ENCODE measurements at regions not wholly inside any gene's neighbourhood (a gene's known extent, or its start where the extent isn't known, plus 50 kb on each side); places are given as distances from the start of the nearest gene placed in this dataset.

DNA sequence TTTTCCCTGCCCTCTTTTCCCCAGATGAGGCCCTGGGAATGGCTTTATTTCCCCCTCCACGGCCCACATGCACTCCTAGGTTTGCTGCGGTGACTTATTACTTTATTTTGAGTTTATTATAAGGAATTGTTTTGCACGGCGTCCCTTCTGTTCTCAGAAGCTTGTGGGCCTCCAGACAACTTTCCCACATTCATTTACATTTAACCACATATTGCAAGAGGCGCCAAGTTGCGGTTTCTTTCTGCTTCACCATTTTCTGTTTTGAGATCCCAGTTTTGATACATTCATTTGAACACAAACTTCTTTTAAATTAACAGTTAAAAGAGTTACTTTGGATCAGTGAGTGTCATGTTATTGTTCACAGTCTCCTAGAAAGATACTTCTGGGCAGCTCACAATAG is 532.5 kb upstream of the MGMT start:
- Mint-ChIP-seq H3K9me3 (ENCODE audit: insufficient read depth) (no peaks in the 10 kb centered on the region), H3K4me1 (ENCODE audit: low read depth) (no peaks in the 10 kb centered on the region), H3K27me3 (ENCODE audit: low read depth) (no peaks in the 10 kb centered on the region), H3K4me3 (no peak overlapping the region), H3K27ac (no peak overlapping the region), H3K36me3 (ENCODE audit: low read depth) (no peaks in the 10 kb centered on the region)
- no peak for DNase-seq
- ATAC-seq, result no peak
- CTCF ChIA-PET, result no interaction called here
- POLR2A ChIA-PET, result no interaction called here

DNA sequence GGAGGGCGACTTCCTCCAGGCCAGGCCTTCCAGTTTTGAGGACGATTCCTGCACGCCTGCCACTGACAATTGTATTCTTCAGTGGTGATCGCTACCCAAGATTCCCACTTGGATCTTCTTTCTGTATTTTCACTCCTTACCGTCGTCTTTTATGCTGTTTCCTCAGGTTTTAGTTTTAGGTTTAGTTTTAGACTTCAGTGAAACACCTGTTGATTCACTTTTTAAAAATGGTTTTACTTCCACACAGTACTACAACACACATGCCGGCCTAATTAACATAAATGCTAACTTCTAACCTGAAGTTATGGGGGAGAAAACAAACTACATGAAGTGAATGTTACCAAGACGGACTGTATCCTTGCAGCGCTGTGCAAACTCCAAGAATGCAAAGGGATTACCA is 530.6 kb upstream of the MGMT start:
- DNase-seq (no peak), ATAC-seq (no peak)
- POLR2A ChIA-PET, result interaction anchor here (0.7 kb wide), 1 partner anchor 252 kb away, joined by 3 read pairs; no protein-coding TSS in a partner anchor
- CTCF ChIA-PET, result no interaction called here
- no peaks in the 10 kb centered on the region for H3K36me3 Mint-ChIP-seq (ENCODE audit: low read depth)
- H3K4me1 Mint-ChIP-seq (ENCODE audit: low read depth), result no peaks in the 10 kb centered on the region
- no peak overlapping the region for H3K4me3 Mint-ChIP-seq
- H3K27ac Mint-ChIP-seq, result no peak overlapping the region
- H3K9me3 Mint-ChIP-seq (ENCODE audit: insufficient read depth), result no peaks in the 10 kb centered on the region
- no peaks in the 10 kb centered on the region for H3K27me3 Mint-ChIP-seq (ENCODE audit: low read depth)

DNA sequence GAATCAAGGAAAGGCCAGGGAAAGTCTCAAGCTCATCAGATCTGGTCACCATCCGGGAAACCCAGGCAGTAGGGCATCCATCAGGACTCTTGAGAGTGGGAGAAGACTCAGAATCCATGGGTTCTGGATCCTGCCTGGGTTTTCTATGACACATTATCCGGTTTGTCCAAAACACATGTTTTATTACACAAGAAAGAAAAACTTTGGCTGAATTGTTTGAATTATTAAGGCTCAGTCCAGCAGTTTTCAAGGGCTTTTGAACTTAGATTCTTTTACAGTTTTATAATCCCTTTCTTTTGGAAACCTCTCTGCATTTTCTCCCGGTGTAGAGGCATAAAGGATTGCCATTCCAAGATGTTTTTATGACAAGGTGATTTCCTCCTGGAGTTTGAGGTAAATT is 528.5 kb upstream of the MGMT start:
- DNase-seq (no peak), ATAC-seq (no peak)

DNA sequence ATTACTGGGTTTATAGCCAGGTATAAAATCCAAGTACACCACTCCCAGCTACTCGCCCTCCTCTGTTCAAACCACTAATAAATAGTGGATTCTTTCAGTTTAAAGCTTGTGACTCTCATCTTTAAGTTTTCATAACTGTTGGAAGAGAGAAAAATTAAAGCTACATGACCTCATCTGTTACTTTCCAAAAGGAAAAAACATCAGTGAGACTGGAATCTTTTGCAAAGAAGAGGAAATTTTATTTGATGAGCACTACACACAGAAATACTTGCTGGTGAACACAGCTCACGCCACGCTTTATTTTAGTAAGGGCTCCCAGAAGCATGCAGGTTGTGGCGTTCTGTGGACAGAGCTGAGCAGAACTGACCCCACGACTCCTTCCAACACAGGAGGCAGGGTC is 527.0 kb upstream of the MGMT start:
- Mint-ChIP-seq H3K27ac (no peak overlapping the region), H3K4me1 (ENCODE audit: low read depth) (no peaks in the 10 kb centered on the region), H3K27me3 (ENCODE audit: low read depth) (no peaks in the 10 kb centered on the region), H3K4me3 (no peak overlapping the region), H3K9me3 (ENCODE audit: insufficient read depth) (peaks cover 9% of the 10 kb centered on the region), H3K36me3 (ENCODE audit: low read depth) (no peaks in the 10 kb centered on the region)
- DNase-seq, result no peak
- ChIA-PET CTCF (no interaction called here), POLR2A (no interaction called here)
- ATAC-seq, result no peak

More for the DNA sequence above, 528.5 kb upstream of the MGMT start:
- Mint-ChIP-seq H3K4me1 (ENCODE audit: low read depth) (no peaks in the 10 kb centered on the region), H3K36me3 (ENCODE audit: low read depth) (no peaks in the 10 kb centered on the region), H3K4me3 (no peak overlapping the region), H3K27me3 (ENCODE audit: low read depth) (no peaks in the 10 kb centered on the region), H3K9me3 (ENCODE audit: insufficient read depth) (peaks cover 5% of the 10 kb centered on the region), H3K27ac (no peak overlapping the region)
- CTCF ChIA-PET, result no interaction called here
- POLR2A ChIA-PET, result no interaction called here

DNA sequence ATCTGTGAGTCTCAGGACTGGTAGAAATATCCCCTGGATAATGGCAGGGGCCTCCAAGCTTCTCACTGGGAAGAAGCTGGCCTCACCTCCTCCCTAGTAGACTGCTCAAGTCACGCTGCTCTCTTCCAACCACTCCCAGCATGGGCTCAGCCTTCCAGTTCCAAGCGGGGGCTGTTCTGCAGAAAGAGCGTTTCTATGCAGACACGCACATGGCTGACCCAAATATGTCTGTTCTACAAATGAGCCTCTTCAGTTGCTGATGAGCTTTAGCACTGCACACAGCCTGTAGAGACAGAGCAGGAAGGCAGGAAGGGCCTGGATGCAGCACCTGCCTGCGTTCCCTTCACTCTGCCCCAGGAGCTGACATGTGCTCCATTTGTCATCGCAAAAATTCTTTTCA is 523.9 kb upstream of the MGMT start:
- Mint-ChIP-seq H3K9me3 (ENCODE audit: insufficient read depth) (peaks cover 17% of the 10 kb centered on the region), H3K4me1 (ENCODE audit: low read depth) (no peaks in the 10 kb centered on the region), H3K27me3 (ENCODE audit: low read depth) (no peaks in the 10 kb centered on the region), H3K4me3 (no peak overlapping the region), H3K27ac (no peak overlapping the region), H3K36me3 (ENCODE audit: low read depth) (no peaks in the 10 kb centered on the region)
- ChIA-PET POLR2A (no interaction called here), CTCF (no interaction called here)
- DNase-seq (no peak), ATAC-seq (no peak)

DNA sequence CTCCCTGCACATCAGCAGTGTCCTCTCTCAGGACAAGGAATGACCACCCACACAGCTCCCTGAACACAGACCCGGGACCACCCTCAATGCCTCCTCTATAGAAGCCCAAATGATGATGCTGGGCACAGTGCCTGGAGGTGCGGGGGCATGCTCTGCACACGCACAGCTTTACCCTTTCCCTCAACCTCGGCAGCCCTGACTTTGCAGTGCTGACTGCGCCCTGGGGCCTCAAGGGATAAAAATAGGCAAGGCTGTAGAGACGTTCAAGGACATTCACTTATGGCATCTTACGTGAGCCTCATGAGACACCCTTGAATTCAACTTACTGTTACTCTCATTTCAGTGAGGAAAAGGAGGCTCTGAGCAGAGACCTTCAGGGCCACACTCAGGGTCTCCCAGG is 521.6 kb upstream of the MGMT start:
- POLR2A ChIA-PET, result no interaction called here
- H3K36me3 Mint-ChIP-seq (ENCODE audit: low read depth), result no peaks in the 10 kb centered on the region

DNA sequence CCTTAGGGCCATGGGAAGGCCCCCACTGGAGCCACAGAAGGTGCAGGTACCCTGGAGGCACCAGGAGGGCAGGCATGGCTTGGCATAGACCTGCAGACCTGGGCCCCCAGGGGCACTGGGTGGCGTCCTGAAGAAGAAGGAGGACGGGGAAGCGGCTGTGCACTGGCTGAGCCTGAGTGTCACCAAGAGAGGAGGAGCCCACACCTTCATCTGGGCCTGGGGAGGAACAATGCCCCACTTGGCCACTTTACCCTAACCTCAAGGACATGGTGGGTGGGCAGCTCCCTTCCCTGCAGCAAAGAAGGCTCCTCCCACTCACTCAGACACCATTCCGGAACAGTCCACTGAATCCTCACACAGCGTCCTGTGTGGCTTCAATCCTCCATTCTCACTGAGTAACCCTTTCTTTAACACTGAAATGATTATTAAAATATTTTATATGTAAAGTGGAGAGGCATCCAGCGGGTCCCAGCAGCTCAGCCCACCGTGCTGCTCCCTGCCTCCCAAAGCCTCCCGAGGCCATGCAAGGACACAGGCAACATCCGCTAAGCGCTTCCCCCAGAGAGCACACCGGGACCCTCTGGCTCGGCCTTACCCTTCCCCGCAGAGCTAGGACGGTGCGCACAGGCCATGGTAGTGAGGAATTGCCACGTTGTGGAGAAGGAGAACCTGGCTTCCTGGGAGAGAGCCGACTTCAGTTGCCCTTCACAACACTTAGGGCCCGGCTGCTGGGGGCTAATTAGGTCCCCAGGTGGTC is 516.7 kb upstream of the MGMT start:
- ChIA-PET POLR2A (no interaction called here), CTCF (no interaction called here)
- H3K4me3 Mint-ChIP-seq, result no peak overlapping the region
- no peaks in the 10 kb centered on the region for H3K27me3 Mint-ChIP-seq (ENCODE audit: low read depth)
- DNase-seq, result no peak
- H3K9me3 Mint-ChIP-seq (ENCODE audit: insufficient read depth), result peaks cover 8% of the 10 kb centered on the region
- H3K4me1 Mint-ChIP-seq (ENCODE audit: low read depth), result no peaks in the 10 kb centered on the region
- no peak overlapping the region for H3K27ac Mint-ChIP-seq
- H3K36me3 Mint-ChIP-seq (ENCODE audit: low read depth), result no peaks in the 10 kb centered on the region
- no peak for ATAC-seq

More for the DNA sequence above, 521.6 kb upstream of the MGMT start:
- Mint-ChIP-seq H3K4me1 (ENCODE audit: low read depth) (no peaks in the 10 kb centered on the region), H3K9me3 (ENCODE audit: insufficient read depth) (peaks cover 17% of the 10 kb centered on the region), H3K27me3 (ENCODE audit: low read depth) (no peaks in the 10 kb centered on the region), H3K27ac (no peak overlapping the region), H3K4me3 (no peak overlapping the region)
- no peak for ATAC-seq
- no peak for DNase-seq
- CTCF ChIA-PET, result no interaction called here

DNA sequence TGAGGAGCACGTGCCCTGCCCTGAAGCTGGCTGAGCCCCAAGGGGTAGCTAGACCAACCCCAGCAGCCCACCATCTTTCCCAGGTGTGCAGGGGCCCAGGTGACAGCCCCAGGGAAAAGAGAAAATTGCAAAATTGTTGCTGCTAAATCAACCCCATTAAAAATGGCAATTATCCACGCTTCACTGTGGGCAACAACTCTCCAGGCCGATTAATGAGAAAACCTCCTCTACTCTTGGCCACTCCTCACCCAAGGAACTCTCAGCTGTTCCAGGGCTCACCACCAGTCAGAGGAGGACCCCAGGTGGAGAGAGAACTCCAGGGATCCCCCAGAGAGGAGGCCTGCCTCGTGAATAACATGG is 516.1 kb upstream of the MGMT start:
- no peak for ATAC-seq
- H3K27ac Mint-ChIP-seq, result no peak overlapping the region
- no peak for DNase-seq
- H3K4me1 Mint-ChIP-seq (ENCODE audit: low read depth), result no peaks in the 10 kb centered on the region
- CTCF ChIA-PET, result no interaction called here
- POLR2A ChIA-PET, result no interaction called here
- peaks cover 8% of the 10 kb centered on the region for H3K9me3 Mint-ChIP-seq (ENCODE audit: insufficient read depth)
- no peaks in the 10 kb centered on the region for H3K27me3 Mint-ChIP-seq (ENCODE audit: low read depth)
- H3K36me3 Mint-ChIP-seq (ENCODE audit: low read depth), result no peaks in the 10 kb centered on the region
- no peak overlapping the region for H3K4me3 Mint-ChIP-seq

DNA sequence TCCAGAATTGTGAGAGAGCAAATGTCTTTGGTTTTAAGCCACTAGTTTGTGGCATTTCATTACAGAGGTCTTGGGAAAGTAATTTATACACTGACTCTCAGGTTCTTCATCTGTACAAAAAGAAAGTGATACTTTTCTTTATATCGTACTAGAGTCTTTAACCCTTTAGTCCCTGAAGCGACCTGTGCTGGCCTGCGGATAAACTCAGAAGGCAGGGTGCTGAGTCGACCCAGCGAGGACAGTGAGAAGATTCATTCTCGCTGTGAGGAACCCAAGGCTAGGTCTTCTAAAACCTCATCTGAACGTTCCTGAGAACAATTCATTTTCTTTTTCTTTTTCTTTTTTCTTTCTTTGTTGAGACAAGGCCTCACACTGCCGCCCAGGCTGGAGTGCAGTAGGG is 514.2 kb upstream of the MGMT start:
- DNase-seq, result no peak
- Mint-ChIP-seq H3K27ac (no peak overlapping the region), H3K4me3 (no peak overlapping the region), H3K36me3 (ENCODE audit: low read depth) (no peaks in the 10 kb centered on the region), H3K9me3 (ENCODE audit: insufficient read depth) (no peaks in the 10 kb centered on the region), H3K27me3 (ENCODE audit: low read depth) (no peaks in the 10 kb centered on the region), H3K4me1 (ENCODE audit: low read depth) (no peaks in the 10 kb centered on the region)
- ATAC-seq, result no peak
- ChIA-PET CTCF (no interaction called here), POLR2A (no interaction called here)

DNA sequence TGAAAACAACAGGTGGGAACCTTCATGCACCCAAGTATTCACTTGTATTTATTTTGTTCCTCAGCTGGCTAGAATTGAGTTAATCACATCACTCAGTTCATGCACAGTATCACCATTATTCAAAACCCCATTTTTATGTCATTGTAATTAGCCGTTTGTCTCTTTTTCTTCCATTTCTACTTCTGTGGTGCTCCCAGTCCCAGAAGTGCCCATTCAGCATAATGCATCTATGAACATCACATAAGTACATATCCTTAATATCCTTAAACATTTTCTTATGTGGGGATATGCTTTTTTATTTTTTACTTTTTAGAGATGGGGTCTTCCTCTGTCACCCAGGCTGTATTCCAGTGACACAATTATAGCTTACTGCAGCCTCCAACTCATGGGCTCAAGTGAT is 510.9 kb upstream of the MGMT start:
- Mint-ChIP-seq H3K4me3 (no peak overlapping the region), H3K9me3 (ENCODE audit: insufficient read depth) (no peaks in the 10 kb centered on the region), H3K27me3 (ENCODE audit: low read depth) (no peaks in the 10 kb centered on the region), H3K36me3 (ENCODE audit: low read depth) (no peaks in the 10 kb centered on the region), H3K27ac (no peak overlapping the region), H3K4me1 (ENCODE audit: low read depth) (no peaks in the 10 kb centered on the region)
- ATAC-seq, result no peak
- DNase-seq, result no peak
- POLR2A ChIA-PET, result no interaction called here
- CTCF ChIA-PET, result no interaction called here

DNA sequence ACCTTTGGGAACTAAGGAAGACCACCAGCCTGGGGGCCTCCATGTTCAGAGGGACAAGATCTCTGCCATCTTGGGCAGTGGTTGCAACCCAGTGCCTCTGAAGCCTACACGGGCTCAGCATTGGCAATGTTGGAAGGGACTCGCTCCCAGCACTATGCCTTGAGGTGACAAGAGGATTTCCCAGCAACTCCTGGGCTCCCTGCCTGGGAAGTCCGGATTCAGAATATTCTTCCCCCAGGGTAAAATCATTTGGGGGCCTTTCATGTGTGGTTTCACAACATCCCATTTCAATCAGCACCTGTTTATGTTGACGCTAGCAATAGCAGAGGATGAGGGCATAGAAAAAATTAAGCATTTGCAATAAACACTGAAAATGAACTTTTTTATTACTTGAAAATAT is 509.8 kb upstream of the MGMT start:
- no peak overlapping the region for H3K27ac Mint-ChIP-seq
- no peaks in the 10 kb centered on the region for H3K27me3 Mint-ChIP-seq (ENCODE audit: low read depth)
- CTCF ChIA-PET, result no interaction called here
- ATAC-seq (no peak), DNase-seq (no peak)
- H3K4me1 Mint-ChIP-seq (ENCODE audit: low read depth), result no peaks in the 10 kb centered on the region
- H3K9me3 Mint-ChIP-seq (ENCODE audit: insufficient read depth), result no peaks in the 10 kb centered on the region
- H3K4me3 Mint-ChIP-seq, result no peak overlapping the region
- POLR2A ChIA-PET, result no interaction called here
- no peaks in the 10 kb centered on the region for H3K36me3 Mint-ChIP-seq (ENCODE audit: low read depth)

DNA sequence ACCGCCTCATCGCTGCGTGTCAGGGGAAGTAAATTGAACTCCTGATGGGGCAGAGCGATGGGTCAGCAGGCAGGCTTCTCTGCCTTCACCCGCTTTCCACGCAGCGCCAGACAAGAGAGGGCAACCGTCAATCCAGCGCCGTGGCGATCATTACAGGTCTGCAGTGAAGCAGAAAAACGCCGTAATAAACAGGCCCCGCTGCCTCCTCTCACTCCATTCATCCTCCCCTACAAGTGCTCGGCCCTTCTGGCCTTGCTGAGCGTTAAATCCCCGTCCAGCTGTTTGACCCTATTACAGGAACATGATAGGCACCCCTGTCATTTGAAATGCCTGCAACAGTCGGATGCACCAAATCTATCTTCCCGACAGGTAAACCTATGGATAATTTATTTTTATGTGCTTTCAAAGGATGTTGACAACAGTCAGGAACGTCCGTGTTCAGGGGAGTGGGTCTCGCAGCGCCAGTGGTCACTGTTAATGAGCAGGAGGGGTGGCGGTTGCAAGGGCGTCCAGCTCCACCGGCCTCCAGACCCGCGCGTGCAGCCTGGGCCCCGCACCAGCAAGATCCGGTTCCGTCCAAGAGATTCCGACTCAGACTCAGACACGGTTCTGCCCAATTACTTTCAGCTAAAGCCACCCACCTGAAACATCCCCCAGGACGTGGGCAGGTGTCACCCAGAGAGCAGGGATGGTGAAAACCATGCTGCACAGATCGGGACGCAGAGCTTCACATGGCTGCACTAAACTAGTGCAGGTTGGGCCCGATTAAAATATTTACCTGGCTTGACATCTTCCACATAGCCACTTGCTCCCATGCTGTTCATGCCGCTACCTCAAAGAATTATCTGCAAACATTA is 508.0 kb upstream of the MGMT start:
- no peak for DNase-seq
- Mint-ChIP-seq H3K36me3 (ENCODE audit: low read depth) (no peaks in the 10 kb centered on the region), H3K27ac (no peak overlapping the region), H3K4me1 (ENCODE audit: low read depth) (no peaks in the 10 kb centered on the region), H3K27me3 (ENCODE audit: low read depth) (no peaks in the 10 kb centered on the region), H3K9me3 (ENCODE audit: insufficient read depth) (no peaks in the 10 kb centered on the region), H3K4me3 (no peak overlapping the region)
- POLR2A ChIA-PET, result no interaction called here
- ATAC-seq, result no peak
- CTCF ChIA-PET, result no interaction called here

DNA sequence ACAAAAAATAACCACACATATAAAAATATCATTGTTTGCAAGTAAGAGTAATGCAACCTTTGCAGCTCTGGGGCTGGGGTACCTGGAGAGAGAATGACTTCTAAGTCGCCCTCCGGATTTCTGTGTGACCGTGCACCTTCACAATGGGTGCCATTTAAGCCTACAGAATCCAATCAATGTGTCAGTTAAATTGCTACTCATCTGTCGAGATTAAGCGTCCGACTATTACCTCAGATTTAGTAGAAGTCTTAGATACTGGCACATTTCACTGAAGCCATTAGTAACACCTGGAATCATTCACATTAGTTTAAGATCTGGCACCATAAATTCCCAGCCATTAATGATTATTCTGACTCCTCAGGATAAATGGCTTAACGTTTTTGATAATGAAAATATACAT is 507.3 kb upstream of the MGMT start:
- Mint-ChIP-seq H3K36me3 (ENCODE audit: low read depth) (no peaks in the 10 kb centered on the region), H3K9me3 (ENCODE audit: insufficient read depth) (no peaks in the 10 kb centered on the region), H3K4me3 (no peak overlapping the region), H3K27me3 (ENCODE audit: low read depth) (no peaks in the 10 kb centered on the region), H3K27ac (no peak overlapping the region), H3K4me1 (ENCODE audit: low read depth) (no peaks in the 10 kb centered on the region)
- DNase-seq (no peak), ATAC-seq (no peak)
- ChIA-PET POLR2A (no interaction called here), CTCF (no interaction called here)
